HG03354 (cell line): ENCODE measurements at regions not wholly inside any gene's neighbourhood (a gene's known extent, or its start where the extent isn't known, plus 50 kb on each side); places are given as distances from the start of the nearest gene placed in this dataset.
"Not testable (repeated sequence)": the region's sequence is repeated elsewhere in the genome, so short reads cannot be mapped to it uniquely, and the experiment has no call there.

Source experiments
- ATAC-seq: cut with Tn5 transposase; IDR thresholded peaks from one replicate; pipeline ENCODE4 v1.9.1; 2021; ENCODE audit warnings: mild to moderate bottlenecking; ENCODE audit not compliant: unreplicated experiment, poor library complexity, severe bottlenecking

GRCh38 chr3:43818229-43818628, 127.5 kb downstream of the ABHD5 start:
- ATAC-seq = no peak

DNA sequence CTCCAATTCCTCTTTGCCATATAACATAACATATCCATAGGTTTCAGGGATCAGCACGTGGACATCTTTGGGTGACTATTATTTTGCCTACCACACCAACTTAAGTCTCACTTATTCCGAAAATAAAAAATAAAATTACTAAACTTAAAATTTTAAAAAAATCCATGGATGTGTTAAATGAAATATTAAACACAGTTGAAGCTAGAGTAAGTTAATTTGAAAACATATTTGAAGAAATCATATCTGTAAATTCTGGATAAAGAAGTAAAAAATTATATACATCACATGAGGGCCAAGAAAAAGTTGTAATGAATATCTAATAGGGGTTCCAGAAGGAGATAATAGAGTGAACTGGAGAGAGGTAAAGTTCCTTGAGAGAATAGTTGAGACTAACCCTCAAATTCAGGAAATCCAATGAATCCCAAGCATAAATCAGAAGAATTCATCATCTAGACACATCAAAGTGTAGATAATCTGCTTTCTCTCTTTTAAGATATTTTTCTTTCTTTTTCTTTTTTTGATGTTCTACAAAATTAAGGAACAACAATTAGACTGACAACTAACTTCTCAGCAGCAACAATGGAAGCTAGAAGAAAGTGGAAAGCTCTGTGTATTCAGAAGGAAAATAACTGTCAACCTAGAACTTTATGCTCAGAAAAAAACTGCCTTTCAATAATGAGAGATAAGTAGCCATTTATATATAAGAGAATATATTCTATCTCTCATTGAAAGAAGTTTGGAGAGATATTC, 147.4 kb downstream of the ABHD5 start:
- ATAC-seq = no peak

GRCh38 chr3:43838877-43839276, 148.1 kb downstream of the ABHD5 start:
- ATAC-seq = no peak

DNA sequence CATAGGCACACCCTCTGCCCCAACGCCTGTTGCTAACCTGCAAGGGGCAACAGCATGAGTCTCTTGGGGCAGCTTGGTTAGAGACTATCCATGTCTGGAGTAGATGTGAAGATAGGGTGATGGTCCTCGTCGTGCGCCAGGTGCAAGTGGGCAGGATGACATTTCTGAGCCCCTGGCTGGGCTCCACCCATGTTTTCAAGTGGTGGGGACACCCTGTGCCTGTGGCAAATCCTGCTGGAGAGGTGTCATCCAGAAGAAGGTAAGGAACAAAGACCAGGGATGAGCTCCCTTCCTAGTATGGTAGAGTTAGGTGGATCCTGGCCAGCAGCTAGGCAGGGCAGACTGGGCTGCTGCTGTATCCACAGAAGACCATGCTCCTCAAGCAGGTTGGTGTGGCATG, 152.6 kb downstream of the ABHD5 start:
- ATAC-seq = no peak

GRCh38 chr3:43844757-43845156, 154.0 kb downstream of the ABHD5 start:
- ATAC-seq = no peak

DNA sequence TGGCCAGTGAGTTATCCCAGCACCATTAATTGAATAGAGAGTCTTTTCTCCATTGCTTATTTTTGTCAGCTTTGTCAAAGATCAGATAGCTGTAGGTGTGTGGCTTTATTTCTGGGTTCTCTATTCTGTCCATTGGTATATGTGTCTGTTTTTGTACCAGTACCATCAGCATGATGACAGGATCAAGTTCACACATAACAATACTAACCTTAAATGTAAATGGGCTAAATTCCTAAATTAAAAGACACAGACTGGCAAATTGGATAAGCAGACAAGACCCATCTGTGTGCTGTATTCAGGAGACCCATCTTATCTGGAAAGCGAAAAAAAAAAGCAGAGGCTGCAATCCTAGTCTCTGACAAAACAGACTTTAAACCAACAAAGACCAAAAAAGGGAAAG, 154.8 kb downstream of the ABHD5 start:
- not testable (repeated sequence) for ATAC-seq

GRCh38 chr3:43852066-43852465, 161.3 kb downstream of the ABHD5 start:
- ATAC-seq = no peak

DNA sequence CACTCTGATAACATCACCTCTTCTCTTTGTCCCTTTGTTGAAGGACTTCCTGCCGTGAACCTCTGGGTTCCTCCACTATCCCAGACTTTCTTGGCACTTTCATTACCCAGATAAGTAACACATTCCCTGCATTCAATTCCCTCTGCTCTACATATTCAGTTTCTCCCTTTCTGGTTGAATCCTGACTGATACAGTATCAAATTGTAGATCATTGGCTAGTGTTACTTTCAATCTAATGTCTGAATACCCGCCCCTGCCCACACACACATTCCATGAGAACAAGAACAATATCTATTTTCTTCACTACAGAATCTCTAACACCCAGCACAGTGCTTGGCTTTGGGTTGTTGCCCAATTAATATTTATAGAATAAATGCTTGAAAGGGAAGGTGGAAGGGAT, 163.5 kb downstream of the ABHD5 start:
- no peak for ATAC-seq

DNA sequence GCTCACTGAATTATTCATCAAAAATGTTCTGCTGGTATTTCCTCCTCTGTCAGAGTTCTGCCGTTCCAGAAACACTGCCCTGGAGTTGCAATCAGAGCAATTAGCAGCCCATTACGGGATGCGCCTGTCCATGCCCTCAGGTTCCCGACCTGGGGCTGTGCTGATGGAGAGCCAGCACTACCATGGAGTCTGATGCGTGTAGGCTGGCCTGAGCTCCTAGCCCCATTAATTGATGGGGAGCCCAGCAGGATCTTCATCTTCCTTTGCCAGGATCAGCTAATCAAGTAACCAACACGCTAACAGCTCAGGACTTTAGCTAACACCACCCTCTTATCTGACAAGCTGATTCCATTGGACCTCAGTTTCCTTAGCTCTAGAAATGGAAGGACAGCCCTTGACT, 164.2 kb downstream of the ABHD5 start:
- no peak for ATAC-seq

- ATAC-seq = no peak
Observed at GRCh38 chr3:43855674-43856299, 165.0 kb downstream of the ABHD5 start.

DNA sequence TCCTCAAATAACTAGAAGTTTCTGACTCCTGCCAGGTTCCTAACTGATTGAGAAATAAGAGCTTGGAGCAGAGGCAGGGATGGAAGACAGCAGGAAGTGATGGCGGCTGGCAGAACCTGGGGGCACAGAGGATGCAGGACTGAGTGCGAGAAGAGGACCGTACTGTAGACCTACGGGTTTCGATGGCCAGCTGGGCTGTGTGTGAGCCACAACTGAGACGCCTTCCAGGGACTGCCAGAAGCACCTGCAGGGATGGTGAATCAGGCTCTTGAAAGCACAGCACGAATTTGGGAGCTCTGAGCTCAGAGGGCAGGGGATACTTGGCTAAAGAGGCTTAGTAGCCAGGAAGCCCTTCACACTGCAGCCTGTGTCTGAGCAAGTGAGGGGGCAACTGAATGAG, 165.6 kb downstream of the ABHD5 start:
- ATAC-seq = no peak

DNA sequence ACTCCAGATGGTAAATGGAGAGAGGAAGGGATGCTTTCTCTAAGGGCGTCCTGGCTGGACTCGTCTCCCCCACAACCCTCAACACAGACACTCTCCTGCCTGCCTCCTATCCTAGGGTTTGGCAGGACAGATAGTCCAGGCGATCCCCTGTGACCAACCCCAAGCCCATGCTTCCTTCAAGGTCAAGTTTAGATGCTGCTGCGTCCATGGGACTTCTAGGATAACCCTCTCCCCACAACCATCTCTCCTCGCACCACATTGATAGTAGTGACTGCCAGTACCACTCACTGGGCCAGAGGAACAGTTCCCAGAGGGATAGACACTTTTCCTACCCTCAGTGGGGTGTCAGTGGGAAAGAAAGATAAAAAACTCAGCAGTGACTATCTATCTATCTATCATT, 166.0 kb downstream of the ABHD5 start:
- no peak for ATAC-seq

DNA sequence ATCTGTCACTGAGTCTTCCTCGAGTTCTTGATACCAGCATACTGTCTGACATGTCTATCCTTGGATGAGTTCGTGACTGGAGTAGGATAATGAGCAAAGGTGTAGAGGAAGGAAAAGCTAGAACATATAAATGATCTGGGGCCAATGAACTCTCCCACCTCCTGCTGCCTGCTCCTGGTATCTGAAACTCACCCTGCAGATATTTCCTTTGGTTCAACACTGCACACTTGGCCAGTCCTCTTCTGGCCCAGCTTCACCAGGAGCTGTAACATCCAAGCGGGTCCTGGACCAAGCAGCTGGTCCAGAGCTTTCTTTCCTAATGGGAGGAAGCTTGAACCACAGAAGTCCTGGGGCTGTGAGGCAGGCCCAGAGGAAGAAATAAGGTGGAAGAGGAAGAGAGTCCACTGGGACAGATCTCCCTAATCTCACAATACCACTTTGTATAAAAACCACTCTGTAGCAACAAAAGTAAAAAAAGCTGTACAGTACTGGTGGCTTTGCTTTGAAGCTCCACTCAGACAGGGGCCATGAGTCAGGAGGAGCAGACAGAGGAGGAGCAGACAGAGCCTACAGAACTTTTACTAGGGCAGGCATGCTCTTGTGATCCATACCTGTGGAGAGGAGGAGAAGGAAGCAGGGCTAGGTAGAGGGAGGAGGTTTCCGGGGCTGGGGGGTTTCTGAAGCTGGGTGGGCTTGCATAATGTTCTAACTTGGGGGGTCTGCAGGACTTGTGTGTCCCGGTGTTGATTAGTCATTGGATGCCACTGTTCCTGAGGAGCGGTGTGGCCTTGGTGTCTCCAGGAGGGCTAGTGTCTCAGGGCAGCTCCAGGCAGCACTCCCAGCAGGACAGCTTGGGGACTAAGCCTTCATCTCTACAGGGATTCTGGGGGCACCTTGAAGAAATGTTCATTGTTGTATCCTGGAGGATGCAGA, 166.9 kb downstream of the ABHD5 start:
- no peak for ATAC-seq

DNA sequence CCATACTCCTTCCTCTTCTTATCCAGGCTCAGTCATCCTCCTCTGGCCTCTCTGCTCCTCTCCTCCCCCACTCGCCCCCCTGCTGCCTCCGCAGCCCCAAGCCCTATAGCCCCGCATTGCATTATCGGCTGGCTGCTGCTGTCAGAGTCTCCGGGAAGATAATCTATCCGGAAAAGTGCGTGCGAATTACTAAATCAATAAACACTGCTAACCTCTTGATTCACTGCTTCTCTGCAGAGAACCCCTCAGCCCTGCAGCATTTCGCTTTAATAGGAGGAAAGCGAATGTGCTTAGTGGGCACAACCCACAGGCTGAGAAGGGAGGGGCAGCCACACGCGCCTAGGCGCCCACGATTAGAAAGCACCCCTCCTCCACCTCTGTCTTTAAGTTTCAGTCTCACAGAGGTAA, 167.6 kb downstream of the ABHD5 start:
- ATAC-seq = no peak

- no peak for ATAC-seq
Observed at GRCh38 chr3:43859766-43860165, 169.0 kb downstream of the ABHD5 start.

DNA sequence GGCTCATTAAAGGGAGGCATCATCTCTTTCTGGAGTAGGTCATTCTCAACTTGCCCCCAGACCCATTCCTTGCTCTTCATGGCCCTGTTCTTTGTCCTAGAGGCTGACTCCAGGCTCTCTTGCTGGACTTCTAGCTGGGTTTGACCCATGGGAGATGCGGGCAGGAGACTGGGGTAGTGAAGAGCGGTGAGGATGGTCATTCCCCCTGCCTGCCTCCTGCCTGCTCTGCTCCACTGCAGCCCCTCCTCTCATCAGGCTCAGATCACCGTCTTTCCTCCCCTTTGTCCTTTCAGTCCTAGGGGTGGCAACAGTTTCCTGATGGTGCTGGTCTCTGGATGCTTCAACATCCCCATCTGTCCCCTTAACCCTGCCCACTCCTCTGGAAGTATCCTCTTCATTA, 170.9 kb downstream of the ABHD5 start:
- ATAC-seq = no peak

DNA sequence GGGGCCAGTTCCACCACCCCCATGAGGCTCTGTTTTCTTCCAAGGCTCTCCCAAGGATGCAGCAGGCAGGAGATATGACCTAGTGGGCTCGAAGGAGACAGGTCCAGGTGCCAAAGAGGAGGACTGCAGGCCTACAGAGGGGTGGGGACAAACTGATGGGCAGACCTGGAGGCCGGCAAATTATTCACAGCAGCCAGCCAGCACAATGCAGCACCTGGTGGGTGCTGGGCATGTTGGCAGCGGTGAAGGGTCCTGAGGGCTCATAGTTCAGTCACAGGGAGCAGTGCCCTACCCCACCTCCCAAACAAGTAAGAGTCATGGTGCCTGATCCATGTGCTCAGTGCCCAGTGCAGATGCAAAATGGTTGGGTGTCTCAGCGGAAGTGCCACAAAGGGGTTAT, 171.7 kb downstream of the ABHD5 start:
- no peak for ATAC-seq

DNA sequence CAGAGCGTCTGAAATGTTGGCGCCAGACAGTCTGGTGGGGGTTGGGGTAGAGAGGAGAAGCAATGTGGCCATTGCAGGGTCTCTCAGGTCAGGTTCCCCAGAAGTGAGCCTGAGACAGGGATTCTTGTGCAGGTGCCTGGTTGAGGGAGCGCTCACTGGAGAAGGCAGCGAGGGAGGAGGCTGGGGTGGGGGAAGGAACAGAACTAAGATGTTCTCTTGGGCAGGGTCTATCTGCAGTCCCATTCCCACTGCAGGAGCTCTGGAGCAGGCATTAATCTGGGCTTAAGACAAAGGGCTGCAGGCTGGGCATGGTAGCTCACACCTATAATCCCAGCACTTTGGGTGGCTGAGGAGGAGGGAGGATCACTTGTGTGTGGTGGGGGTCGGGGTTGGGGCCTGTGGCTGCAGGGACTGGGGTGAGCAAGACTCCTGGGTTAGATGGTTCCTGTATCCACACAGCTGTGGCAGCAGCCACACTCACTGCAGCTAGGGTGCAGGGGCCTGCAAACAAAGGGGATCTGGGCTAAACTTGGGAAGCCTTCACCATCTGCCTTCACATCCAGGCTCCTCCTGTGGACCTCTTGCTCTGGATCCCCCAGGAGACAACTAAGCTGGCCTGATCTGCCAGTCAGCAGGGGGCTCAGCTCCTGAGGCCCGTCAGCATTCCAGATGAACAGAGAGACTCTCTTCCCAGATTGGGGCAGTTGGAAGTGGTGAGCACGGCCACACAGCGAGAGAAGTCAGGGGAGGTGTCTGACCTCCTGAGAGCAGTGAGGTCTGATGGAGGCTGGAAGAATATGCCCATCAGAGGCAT, 172.5 kb downstream of the ABHD5 start:
- no peak for ATAC-seq

- ATAC-seq = no peak
Observed at GRCh38 chr3:43863966-43864933, 173.5 kb downstream of the ABHD5 start.
